Loucy (cell line): ENCODE measurements at regions not wholly inside any gene's neighbourhood (a gene's known extent, or its start where the extent isn't known, plus 50 kb on each side); places are given as distances from the start of the nearest gene placed in this dataset.

ENCODE experiments used
- CTCF ChIP-seq: fragments of 200-600 bp; sonication (generic); conservative IDR thresholded peaks from 2 replicates; pipeline ENCODE4 v1.5.1; 2014; ENCODE audit warnings: mild to moderate bottlenecking, antibody characterized with exemption, low read length
- EZH2phosphoT487 ChIP-seq: fragments of 200-600 bp; IDR thresholded peaks from 2 replicates; pipeline ENCODE4 v1.6.1; 2018; ENCODE audit warnings: antibody characterized with exemption, mild to moderate bottlenecking, moderate library complexity, borderline replicate concordance

- TF ChIP-seq CTCF (no peak), EZH2phosphoT487 (no peak)
These were observed 173.9 kb upstream of the NPY start for GRCh38 chr7:24110056-24110455.
